Fibroblast of villous mesenchyme (primary cell): ENCODE measurements at regions not wholly inside any gene's neighbourhood (a gene's known extent, or its start where the extent isn't known, plus 50 kb on each side); places are given as distances from the start of the nearest gene placed in this dataset.

Source experiments
- DNase-seq: peaks from one replicate; pipeline ENCODE4 v3.0.0-alpha.2; 2010; ENCODE audit warnings: low read depth
- H3K4me3 ChIP-seq: 2 replicates; pipeline ENCODE4 v1.5.1; 2011; ENCODE audit warnings: low read depth, mild to moderate bottlenecking, low read length
- TF ChIP-seq, protein P1 (sequence below): IDR thresholded peaks from 2 replicates; pipeline ENCODE4 v1.5.1; 2012; ENCODE audit warnings: low read depth, mild to moderate bottlenecking, low read length; ENCODE audit not compliant: insufficient read depth

DNA sequence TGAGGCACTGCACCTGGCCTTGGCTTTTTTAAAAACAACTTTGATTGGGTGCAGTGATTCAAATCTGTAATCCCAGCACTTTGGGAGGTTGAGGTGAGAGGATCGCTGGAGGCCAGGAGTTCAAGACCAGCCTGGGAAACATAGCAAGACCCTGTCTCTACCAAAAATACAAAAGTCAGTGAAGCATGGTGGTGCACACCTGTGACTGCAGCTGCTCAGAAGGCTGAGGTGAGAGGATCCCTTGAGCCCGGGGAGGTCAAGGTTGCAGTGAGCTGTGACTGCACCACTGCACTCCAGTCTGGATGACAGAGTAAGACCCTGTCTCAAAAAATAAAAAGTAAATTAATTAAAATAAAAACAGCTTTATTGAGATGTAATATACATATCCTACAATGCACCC, 84.9 kb downstream of the NPTX2 start:
- no peak for DNase-seq
- TF ChIP-seq, protein P1, sequence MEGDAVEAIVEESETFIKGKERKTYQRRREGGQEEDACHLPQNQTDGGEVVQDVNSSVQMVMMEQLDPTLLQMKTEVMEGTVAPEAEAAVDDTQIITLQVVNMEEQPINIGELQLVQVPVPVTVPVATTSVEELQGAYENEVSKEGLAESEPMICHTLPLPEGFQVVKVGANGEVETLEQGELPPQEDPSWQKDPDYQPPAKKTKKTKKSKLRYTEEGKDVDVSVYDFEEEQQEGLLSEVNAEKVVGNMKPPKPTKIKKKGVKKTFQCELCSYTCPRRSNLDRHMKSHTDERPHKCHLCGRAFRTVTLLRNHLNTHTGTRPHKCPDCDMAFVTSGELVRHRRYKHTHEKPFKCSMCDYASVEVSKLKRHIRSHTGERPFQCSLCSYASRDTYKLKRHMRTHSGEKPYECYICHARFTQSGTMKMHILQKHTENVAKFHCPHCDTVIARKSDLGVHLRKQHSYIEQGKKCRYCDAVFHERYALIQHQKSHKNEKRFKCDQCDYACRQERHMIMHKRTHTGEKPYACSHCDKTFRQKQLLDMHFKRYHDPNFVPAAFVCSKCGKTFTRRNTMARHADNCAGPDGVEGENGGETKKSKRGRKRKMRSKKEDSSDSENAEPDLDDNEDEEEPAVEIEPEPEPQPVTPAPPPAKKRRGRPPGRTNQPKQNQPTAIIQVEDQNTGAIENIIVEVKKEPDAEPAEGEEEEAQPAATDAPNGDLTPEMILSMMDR = no peak
- H3K4me3 ChIP-seq = no peak overlapping the region

DNA sequence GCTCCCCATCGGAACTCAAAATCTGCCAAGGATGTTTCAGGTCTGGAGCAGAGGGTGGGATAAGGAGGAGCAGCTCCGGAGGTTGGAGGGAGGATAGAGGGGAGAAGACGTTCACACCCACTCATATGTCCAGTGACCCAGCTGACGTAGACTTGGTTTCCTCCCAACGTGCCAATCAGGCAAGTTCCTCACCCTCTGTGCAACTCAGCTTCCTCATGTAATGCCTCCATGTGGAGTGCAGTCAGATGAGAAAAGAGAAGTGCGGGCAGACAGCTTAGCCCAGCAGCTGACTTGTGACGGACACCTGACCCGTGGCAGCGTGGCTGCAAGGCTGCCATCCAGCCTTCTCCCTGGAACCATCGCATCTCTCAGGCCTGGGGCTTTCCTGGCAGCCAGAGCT, 86.8 kb downstream of the NPTX2 start:
- DNase-seq = no peak
- H3K4me3 ChIP-seq = no peak overlapping the region
- TF ChIP-seq, protein P1 = no peak

DNA sequence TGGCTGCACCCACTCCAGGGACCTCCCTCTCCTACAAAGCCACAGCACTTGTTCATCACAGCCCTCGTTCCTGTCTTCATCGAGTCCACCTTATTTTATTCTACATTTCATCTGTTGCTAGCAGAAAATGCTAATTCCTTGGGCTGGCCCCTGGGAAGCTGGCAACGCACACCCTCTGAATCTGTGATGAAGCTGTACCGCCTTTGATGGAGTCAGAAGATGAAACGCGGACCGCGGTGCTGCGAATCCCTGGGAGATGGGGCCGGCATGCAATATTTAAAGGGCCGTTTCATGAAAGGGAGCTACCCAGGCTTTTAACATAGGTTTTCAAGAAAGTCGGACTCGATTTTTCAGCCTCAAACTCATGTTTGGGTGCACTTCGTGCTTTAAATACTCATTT, 88.5 kb downstream of the NPTX2 start:
- TF ChIP-seq, protein P1 = no peak
- no peak for DNase-seq
- no peak overlapping the region for H3K4me3 ChIP-seq

DNA sequence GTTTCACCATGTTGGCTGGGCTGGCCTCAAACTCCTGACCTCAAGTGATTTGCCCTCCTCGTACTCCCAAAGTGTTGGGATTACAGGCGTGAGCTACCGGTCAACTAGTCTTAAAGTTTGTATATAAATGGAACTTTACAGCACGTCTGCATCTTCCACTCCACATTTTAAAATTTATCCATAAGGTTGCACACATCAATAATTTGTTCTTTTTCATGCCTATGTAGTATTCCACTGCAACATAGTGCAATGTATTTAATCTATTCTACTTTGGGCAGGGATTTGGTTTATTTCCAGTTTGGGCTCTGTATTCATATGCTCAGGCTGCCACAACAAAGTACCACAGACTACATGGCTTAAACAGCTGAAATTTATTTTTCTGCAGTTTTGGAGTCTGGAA, 90.0 kb downstream of the NPTX2 start:
- TF ChIP-seq, protein P1 = no peak
- H3K4me3 ChIP-seq = no peak overlapping the region
- DNase-seq = no peak

DNA sequence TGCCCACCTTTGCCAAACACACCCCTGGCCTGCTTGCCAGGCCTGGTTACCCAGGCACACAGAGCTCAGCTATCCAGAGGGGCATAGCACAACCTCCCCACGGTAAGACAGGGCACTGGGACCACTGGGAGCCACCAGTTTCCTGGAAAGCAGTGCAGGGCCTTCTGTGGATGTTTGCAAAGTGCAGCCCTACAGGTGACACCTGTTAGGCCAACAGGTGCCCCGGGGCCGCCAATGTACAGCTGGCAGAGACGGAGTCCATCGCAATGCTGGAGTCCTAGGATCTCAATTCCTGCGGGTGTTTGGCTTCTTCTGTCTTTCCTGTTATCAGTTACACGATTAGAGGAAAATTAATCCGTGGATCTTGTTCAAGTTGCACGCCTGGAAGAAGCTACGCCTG, 94.9 kb downstream of the NPTX2 start:
- TF ChIP-seq, protein P1 = no peak

DNA sequence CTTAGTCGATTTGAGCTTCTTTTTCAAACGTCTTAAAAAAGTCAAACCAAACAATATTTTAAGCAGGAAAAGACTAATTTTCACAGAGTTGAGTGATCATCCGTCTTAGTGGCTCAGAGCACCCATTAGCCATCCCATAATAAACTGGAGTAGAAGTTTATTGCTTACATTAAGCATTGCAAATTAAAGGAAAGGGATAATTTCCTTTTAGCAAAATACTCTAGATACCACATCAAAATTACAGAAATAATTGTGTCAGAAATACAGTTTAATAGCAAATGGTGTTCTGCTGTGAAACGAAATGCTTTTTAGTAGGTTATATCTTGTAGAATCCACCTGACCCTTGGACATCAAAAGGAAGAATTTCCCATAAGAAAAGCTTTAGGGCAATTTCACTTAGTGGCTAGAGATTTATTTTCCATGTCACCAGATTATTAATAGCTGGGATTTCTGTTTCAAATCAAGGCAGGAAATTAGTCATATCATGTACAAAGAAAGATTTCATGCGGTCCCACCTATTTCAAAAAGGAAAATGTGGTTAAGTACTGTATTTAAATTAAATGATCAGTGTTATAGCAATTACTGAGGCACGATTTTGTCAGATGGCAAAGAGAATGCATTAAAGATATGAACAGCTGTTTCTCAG, 96.2 kb downstream of the NPTX2 start:
- H3K4me3 ChIP-seq = no peak overlapping the region
- TF ChIP-seq, protein P1 = no peak
- DNase-seq = no peak

More for the DNA sequence above, 94.9 kb downstream of the NPTX2 start:
- H3K4me3 ChIP-seq = no peak overlapping the region
- no peak for DNase-seq

DNA sequence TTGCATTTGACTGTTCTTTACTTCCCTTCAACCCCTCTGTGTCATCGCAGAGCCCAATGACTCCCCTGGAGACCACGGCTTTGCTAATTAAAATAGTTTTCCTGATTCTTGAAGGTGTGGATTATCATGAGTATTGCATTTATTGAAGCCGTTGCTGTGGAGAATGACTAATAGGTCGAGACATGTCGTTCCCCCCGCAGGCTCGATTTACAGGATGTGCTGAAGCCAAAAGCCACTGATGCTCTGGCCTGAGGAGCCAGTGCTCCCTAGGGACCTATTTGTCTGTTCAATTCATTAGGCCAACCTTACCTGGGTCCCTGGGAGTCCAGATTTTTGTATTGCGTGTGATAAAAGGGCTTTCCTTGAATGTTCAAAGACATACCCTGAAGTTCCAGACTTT, 102.3 kb downstream of the NPTX2 start:
- no peak for DNase-seq
- no peak overlapping the region for H3K4me3 ChIP-seq
- TF ChIP-seq, protein P1 = no peak
